ENCODE measurements at regions not wholly inside any gene's neighbourhood (a gene's known extent, or its start where the extent isn't known, plus 50 kb on each side); places are given as distances from the start of the nearest gene placed in this dataset.

- TF ChIP-seq CTCF (conservative IDR thresholded peaks at IDR 0.05; ENCODE audit: low read length) (no peak), EZH2phosphoT487 (IDR thresholded peaks at IDR 0.05; ENCODE audit: borderline replicate concordance) (no peak)
These were observed 72.3 kb upstream of the SMAD3 start for GRCh38 chr15:66993090-66993489.
